ENCODE measurements at regions not wholly inside any gene's neighbourhood (a gene's known extent, or its start where the extent isn't known, plus 50 kb on each side); places are given as distances from the start of the nearest gene placed in this dataset.
"Not testable (repeated sequence)": the region's sequence is repeated elsewhere in the genome, so short reads cannot be mapped to it uniquely, and the experiment has no call there.

- no peak for DNase-seq
Measured at GRCh38 chr5:120092649-120093048, 371.5 kb upstream of the PRR16 start.

GRCh38 chr5:120093178-120093577, 370.9 kb upstream of the PRR16 start:
- no peak for DNase-seq

GRCh38 chr5:120096413-120096812, 367.7 kb upstream of the PRR16 start:
- no peak for DNase-seq

- DNase-seq, result no peak
Measured at GRCh38 chr5:120098426-120098825, 365.7 kb upstream of the PRR16 start.

GRCh38 chr5:120098902-120099535, 365.1 kb upstream of the PRR16 start:
- DNase-seq, result no peak

GRCh38 chr5:120101771-120102170, 362.3 kb upstream of the PRR16 start:
- DNase-seq, result no peak

- DNase-seq, result no peak
Measured at GRCh38 chr5:120103495-120103894, 360.6 kb upstream of the PRR16 start.

GRCh38 chr5:120106912-120107525, 357.1 kb upstream of the PRR16 start:
- no peak for DNase-seq

GRCh38 chr5:120108586-120109248, 355.4 kb upstream of the PRR16 start:
- no peak for DNase-seq

- DNase-seq, result peak in 1 of 3 experiments; percentile 55
Measured at GRCh38 chr5:120122703-120123102, 341.4 kb upstream of the PRR16 start.

GRCh38 chr5:120124031-120124430, 340.1 kb upstream of the PRR16 start:
- DNase-seq, result no peak

GRCh38 chr5:120124961-120125360, 339.1 kb upstream of the PRR16 start:
- no peak for DNase-seq

GRCh38 chr5:120132347-120132746, 331.8 kb upstream of the PRR16 start:
- DNase-seq, result peak in 1 of 3 experiments; percentile 1

- no peak for DNase-seq
Measured at GRCh38 chr5:120134944-120135343, 329.2 kb upstream of the PRR16 start.

GRCh38 chr5:120137582-120137981, 326.5 kb upstream of the PRR16 start:
- DNase-seq, result no peak

GRCh38 chr5:120139039-120139438, 325.1 kb upstream of the PRR16 start:
- DNase-seq, result no peak

- DNase-seq, result no peak
Measured at GRCh38 chr5:120140501-120140900, 323.6 kb upstream of the PRR16 start.

GRCh38 chr5:120141076-120141475, 323.0 kb upstream of the PRR16 start:
- no peak for DNase-seq

GRCh38 chr5:120146787-120147186, 317.3 kb upstream of the PRR16 start:
- DNase-seq, result no peak

GRCh38 chr5:120147911-120148310, 316.2 kb upstream of the PRR16 start:
- not testable (repeated sequence) for DNase-seq

GRCh38 chr5:120150770-120151169, 313.3 kb upstream of the PRR16 start:
- no peak for DNase-seq

- DNase-seq, result no peak
Measured at GRCh38 chr5:120151181-120151580, 312.9 kb upstream of the PRR16 start.

- DNase-seq, result no peak
Measured at GRCh38 chr5:120151825-120152224, 312.3 kb upstream of the PRR16 start.

- DNase-seq, result no peak
Measured at GRCh38 chr5:120152472-120152871, 311.6 kb upstream of the PRR16 start.
